ENCODE measurements at regions not wholly inside any gene's neighbourhood (a gene's known extent, or its start where the extent isn't known, plus 50 kb on each side); places are given as distances from the start of the nearest gene placed in this dataset.

DNA sequence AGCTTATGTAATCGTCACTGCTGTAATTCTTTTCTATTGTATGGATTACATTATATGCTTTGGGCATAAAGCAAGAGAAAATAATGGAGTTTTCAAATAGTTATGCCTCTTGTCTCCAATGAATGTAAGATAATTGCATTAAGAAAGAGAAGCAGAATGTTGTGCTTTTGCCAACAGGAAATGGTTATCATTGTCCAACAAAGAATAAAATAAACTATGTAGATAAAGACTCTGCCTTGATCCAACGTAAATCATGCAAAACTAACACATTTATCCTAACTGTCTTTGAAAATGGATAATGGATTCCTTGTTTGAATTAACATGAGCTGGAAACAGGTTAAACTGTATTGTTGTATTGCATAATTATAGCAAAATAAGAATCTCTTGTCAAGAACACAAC, 1709.0 kb downstream of the PCDH7 start:
- no peak for DNase-seq (ENCODE audit: low read depth in 3 of 3, low spot score in 2 of 3)

DNA sequence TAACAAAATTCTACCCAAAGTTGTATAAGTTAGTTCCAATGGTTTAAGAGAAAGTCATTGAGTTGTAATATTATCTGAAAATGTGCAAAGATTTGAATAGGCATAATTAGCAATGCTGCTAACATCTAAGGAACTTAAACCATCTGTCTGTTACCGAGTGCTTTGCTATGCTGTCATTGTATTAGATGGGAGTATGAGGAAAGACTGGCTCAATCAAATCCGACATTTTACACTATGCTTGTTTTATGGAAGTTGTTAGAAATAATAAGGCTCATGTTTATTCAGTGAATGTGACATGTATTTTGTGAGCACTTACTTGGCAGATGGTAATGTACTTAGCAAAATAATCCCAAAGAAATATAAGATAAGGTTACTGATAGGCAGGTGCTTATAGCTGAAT, 1715.1 kb downstream of the PCDH7 start:
- no peak for DNase-seq (ENCODE audit: low read depth in 3 of 3, low spot score in 2 of 3)

- DNase-seq (ENCODE audit: low read depth in 3 of 3, low spot score in 2 of 3) = no peak
Measured at GRCh38 chr4:32436816-32437215, 1716.6 kb downstream of the PCDH7 start.

DNA sequence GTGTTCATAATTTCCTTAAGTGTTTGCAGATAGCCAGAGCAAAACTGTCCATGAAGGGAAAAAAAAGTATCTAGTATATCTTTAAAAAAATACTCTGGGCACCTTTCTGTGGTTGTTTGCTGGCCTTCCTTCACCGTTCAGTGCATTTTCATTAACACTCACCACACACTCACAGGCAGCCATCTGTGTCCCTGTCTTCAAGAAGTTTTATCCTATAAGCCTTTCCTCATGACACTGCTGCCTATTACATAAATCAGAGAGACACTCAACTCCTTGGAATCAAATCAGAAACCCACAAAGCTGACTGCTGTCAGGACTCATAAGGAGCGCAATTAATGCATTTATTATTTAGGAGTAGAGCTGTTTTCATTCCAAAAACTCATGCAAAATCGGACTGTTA, 1720.2 kb downstream of the PCDH7 start:
- peak in 1 of 3 donors; percentile 27 for DNase-seq (ENCODE audit: low read depth in 3 of 3, low spot score in 2 of 3)

GRCh38 chr4:32454482-32454881, 1734.3 kb downstream of the PCDH7 start:
- DNase-seq (ENCODE audit: low read depth in 3 of 3, low spot score in 2 of 3) = no peak

GRCh38 chr4:32455231-32455630, 1735.1 kb downstream of the PCDH7 start:
- no peak for DNase-seq (ENCODE audit: low read depth in 3 of 3, low spot score in 2 of 3)

DNA sequence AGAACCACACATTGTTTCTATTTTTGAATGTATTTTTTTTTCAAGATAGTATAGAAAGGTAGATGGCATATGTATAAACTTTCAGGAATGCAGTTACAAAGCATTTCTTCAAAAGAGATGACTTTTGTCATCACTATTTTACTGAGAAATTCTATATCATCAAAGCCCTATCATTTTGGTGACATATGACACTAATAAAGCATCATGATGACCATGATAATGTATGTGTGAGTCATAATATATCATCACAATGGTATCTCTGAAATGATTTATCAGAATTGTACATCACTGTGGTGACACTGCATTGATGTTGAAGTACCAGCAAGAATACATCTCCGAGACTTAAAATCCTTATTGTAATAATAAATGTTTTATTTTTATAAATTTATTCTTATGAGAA, 1740.8 kb downstream of the PCDH7 start:
- no peak for DNase-seq (ENCODE audit: low read depth in 3 of 3, low spot score in 2 of 3)

DNA sequence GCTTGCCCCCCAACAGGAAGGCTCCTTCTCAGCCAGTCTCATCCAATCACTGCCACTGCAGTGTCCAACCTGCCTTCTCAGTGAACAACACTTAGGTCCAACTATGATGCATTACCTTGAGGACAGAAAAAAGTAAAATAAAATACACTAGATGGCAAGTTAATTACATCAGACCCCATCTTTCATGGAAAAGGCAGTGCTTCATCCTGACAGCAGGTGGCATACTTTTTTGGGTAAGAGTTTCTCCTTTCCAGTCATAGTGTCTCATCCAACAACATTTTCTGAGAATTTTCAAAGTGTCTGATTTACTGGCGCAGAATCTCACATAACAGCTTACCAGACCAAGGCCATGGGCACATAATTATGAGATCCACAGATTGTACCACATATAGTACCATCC, 1742.8 kb downstream of the PCDH7 start:
- no peak for DNase-seq (ENCODE audit: low read depth in 3 of 3, low spot score in 2 of 3)

DNA sequence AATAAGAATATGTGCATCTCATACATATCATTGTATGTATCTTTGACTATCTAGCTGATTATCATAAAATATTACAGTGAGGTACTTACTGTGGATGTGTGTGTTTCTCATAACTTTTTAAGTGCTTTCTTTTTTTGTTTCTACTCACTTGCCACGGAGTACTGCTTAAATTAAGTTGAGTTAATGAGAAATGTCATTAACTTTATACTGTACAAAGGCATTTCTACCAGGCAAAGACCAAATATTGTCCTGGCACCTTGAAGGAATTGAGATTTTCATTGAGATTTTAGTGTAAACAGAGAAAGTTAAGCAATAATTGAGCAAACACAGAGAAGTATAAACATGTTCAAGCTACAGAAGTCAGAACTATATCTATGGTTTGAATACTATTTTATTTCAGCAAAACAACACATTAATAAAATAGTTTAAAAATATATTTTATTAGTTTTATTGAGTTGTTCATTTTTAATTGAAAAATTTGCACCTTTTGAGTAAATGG, 1750.0 kb downstream of the PCDH7 start:
- no peak for DNase-seq (ENCODE audit: low read depth in 3 of 3, low spot score in 2 of 3)

- DNase-seq (ENCODE audit: low read depth in 3 of 3, low spot score in 2 of 3) = no peak
Measured at GRCh38 chr4:32472918-32473317, 1752.7 kb downstream of the PCDH7 start.

DNA sequence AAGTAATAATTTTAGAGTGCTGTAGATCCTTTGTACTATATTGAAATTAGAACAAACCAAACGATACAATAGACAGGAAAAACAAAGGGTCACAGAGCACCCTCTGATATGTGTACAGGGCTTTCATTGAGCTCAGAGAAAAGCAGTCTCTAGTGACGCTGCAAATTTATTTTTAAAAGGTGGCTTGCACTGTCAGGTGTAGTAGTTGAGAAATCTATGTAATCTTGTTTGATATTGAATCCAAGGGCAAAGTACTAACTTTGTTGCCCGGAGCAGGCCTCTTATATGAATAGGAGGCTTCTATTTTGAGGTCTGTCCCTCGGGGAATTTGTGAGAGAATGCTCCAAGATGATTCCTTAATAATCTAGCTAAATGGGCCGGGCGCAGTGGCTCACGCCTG, 1755.5 kb downstream of the PCDH7 start:
- no peak for DNase-seq (ENCODE audit: low read depth in 3 of 3, low spot score in 2 of 3)

- no peak for DNase-seq (ENCODE audit: low read depth in 3 of 3, low spot score in 2 of 3)
Measured at GRCh38 chr4:32477518-32477917, 1757.3 kb downstream of the PCDH7 start.

- DNase-seq (ENCODE audit: low read depth in 3 of 3, low spot score in 2 of 3) = peak in 1 of 3 donors; percentile 15
Measured at GRCh38 chr4:32485956-32486355, 1765.8 kb downstream of the PCDH7 start.

DNA sequence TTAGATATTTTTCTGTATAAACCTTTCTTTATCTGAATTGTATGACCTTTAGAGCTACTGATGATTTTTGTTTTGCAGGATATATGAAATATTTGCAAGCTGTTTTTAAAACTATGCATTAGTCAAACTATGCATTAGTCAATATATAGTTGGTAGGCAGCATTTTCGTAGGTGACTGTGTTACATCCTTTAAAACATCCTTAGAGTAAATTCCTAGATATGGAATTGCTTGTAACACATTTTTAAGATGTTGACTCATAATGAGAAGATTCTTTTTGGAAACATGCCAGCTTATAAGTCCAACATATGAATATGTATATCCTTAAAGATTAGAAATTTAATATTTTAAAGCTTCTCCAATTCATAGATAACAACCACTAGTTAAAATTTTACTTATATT, 1768.5 kb downstream of the PCDH7 start:
- no peak for DNase-seq (ENCODE audit: low read depth in 3 of 3, low spot score in 2 of 3)

GRCh38 chr4:32499171-32499570, 1779.0 kb downstream of the PCDH7 start:
- DNase-seq (ENCODE audit: low read depth in 3 of 3, low spot score in 2 of 3) = no peak

- DNase-seq (ENCODE audit: low read depth in 3 of 3, low spot score in 2 of 3) = no peak
Measured at GRCh38 chr4:32503241-32503640, 1783.1 kb downstream of the PCDH7 start.

GRCh38 chr4:32506067-32506466, 1785.9 kb downstream of the PCDH7 start:
- no peak for DNase-seq (ENCODE audit: low read depth in 3 of 3, low spot score in 2 of 3)

GRCh38 chr4:32519060-32519459, 1798.9 kb downstream of the PCDH7 start:
- DNase-seq (ENCODE audit: low read depth in 3 of 3, low spot score in 2 of 3) = peak in 2 of 3 donors; percentile 10 to 15

DNA sequence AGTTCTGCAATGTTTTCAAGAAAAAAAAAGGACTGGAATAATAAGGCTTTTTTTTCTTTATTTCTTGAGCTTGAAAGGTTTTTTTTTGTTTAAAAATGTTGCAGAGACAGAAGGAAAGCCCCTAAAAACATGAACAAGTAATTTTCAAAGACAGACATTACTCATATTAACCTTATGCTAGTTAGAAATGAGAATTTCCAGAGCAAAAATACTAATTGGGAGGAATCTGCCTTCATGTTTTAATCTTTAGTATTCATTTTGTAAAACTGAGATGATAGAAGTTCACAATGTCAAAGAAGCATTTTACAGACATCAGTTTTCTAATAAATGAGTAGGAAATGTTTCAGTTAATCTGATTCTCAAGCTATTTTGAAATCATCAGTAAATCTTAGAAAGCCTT, 1805.3 kb downstream of the PCDH7 start:
- no peak for DNase-seq (ENCODE audit: low read depth in 3 of 3, low spot score in 2 of 3)

DNA sequence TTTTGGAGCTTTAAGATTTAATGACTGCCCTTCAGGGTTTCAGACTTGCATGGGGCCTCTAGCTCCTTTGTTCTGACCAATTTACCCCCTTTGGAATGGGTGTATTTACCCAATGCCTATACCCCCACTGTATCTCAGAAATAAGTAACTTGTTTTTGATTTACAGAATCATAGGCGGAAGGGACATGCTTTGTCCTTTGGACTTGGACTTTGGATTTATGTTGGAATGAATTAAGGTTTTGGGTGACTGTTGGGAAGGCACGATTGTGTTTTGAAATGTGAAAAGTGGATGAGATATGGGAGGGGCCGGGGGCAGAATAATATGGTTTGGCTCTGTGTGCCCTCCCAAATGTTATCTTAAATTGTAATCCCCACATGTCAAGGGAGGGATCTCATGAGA, 1824.7 kb downstream of the PCDH7 start:
- no peak for DNase-seq (ENCODE audit: low read depth in 3 of 3, low spot score in 2 of 3)

DNA sequence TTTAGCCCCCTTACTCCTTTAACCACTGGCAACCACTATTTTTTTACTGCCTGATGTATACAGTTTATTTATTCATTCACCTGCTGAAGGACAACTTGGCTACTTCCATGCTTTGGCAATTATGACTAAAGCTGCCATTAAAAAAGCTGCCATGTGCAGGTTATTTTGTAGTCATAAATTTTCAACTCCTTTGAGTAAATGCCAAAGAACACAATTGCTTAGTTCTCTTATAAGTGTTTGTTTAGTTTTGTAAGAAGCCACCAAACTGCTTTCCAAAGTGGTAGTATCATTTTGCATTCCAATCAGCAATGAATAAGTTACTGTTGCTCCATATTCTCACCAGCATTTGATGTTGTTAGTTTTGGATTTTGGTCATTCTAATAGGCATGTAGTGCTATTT, 1831.8 kb downstream of the PCDH7 start:
- no peak for DNase-seq (ENCODE audit: low read depth in 3 of 3, low spot score in 2 of 3)

DNA sequence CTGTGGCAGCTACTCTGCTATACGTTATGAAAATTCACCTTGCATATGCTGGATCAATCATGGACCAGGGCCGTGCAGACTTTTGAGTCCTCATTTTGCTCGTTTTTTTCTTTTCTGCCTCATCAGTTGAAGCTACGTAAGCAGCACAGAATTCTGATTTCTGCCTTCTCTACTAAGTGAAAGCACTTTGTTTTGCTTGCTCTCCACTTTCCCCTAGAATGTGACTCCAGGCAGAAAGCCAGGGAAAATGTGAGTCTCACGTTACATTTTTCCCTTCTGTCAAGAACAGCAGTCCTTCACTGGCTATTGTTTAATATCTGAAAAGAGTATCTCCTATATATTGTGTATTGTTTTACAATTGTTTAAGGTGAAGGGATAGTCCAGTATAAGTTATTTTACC, 1840.1 kb downstream of the PCDH7 start:
- peak in 2 of 3 donors; percentile 5 to 6 for DNase-seq (ENCODE audit: low read depth in 3 of 3, low spot score in 2 of 3)

- DNase-seq (ENCODE audit: low read depth in 3 of 3, low spot score in 2 of 3) = no peak
Measured at GRCh38 chr4:32562010-32562409, 1841.8 kb downstream of the PCDH7 start.

GRCh38 chr4:32564626-32565025, 1844.5 kb downstream of the PCDH7 start:
- no peak for DNase-seq (ENCODE audit: low read depth in 3 of 3, low spot score in 2 of 3)

Data from right renal cortex interstitium (tissue), 3 donors.